ENCODE measurements at regions not wholly inside any gene's neighbourhood (a gene's known extent, or its start where the extent isn't known, plus 50 kb on each side); places are given as distances from the start of the nearest gene placed in this dataset.

DNA sequence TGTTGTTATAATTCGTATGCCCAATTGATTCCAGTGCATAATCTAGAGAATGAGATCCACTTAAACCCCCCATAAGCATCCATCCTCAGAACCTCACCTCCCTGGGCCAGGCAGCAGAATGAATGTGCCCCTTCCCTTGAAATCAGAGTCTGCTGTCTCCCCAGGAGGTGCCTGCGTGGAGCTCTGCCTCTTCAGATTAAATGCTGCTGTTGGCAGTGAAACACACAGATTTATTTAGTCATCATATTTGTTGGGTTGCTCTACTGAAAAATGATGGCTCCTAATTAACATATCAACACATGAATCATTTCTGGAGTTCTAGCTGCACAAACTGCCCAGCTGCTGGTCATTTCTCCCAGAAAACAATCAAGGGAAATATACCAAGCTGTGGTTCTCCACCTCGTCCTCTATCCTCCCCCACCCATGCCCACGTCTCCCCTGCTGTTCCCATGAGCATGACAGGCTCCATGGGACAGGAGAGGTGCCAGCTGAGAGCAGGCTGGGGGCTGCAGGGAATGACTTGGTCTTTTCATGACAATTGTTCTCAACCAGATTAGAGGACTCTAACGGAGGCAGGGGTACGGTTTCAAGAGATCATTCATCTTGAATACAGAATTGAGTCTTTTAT is 633.1 kb downstream of the CDH26 start:
- DNase-seq: no peak

DNA sequence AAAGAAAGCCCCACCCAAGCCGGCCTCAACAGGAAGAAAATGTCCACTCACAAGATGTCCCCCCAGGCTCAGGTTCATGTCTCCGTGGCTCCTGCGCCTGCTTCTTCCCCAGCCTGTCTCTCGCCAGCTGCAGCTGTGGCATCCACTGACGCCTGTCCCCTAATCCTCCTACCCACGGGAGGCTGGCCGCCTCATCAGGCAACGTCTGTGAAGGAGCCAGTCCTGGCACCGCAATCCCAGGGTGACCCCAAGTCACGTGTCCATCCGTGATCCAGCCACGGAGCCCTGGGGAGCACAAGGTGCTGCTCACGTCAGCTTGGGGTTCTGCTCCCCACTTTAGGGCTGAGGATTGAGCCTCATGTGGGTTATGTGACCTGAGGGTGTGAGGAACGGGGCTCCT is 640.3 kb downstream of the CDH26 start:
- no peak for DNase-seq

DNA sequence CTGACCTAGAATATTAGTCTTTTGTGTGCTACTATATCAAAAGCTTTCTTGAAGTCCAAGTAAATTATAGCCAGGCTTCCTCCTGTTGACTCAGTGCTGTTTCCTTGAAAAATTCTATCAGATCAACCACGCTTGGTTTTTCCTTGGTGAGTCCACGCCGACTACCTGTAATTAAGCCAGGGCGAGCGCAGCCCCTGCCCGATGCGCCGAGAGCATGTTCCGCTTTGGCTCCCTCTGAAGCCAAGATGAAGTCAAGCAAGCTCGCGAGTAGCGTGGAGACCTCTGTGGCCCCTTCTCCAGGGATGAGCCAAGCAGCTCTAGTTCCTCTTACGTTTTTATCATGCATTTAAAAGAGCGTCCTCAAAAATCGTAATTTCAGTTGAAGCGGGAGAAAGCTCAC is 641.2 kb downstream of the CDH26 start:
- DNase-seq: no peak

DNA sequence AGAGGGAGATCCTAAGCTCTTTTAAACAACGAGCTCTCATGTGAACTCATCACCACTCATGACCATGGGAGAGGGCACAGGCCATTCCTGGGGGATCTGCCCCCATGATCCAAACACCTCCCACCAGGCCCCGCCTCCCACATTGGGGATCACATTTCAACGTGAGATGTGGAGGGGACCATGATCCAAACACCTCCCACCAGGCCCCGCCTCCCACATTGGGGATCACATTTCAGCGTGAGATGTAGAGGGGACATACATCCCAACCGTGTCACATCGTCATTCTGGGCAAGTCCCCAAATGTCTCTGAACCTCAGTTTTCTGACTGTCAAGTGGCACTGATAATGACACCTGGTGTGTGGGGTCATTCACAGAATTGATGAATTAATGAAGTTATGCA is 641.8 kb downstream of the CDH26 start:
- no peak for DNase-seq

DNA sequence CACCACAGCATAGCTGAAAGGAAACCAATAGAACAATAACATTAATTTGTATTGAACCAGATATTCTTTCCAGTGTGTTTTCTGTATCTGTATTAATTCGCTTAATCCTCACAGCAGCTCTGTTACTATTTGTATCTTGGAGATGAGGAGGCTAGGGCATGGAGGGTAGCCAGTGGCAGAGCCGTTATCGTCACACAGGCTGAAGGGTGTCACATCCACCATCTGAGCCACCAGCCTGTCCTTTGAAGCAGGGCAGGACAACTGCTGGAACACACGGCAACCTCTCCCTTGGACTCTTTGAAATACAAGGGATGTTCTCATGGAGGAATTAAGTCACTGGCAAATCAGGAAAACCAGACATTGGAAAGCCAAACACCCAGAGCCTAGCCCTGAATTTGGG is 628.0 kb upstream of the CDH4 start:
- DNase-seq: no peak

DNA sequence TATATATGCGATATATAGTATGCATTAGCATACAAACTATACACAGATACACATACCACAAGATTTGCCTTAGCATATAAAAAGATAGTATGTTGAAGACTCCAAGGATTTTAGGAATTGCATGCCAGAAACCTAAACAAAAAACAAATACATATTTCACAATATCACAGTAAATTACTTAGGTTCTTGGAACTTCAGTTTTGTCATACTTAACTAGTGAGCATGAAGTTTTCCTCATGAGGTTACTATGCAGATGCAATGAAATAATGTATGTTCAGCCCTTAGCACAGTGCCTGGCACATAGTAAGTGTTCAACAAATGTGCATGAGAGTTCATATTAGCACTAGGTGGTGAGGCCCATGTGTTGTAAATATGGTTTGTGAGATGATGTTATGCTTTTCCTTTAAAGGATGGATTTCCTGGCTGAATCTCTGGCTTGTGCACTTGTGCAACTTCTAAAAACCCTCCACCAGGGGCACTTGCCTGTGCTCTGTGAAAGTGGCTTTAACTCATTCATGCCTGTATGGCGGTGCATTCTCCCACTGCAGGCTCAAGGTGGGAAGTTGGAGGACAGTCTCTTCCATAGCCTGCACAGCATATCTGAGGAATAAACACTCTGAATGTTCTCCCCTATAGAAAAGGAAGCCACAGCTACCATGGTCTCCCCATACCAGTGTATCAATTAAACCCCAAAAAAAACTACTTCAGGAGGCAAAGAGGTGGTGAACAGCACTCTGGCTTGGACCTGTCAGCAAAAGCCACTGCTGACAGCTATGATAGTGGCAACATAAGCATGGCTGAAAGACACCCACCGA is 624.1 kb upstream of the CDH4 start:
- no peak for DNase-seq

DNA sequence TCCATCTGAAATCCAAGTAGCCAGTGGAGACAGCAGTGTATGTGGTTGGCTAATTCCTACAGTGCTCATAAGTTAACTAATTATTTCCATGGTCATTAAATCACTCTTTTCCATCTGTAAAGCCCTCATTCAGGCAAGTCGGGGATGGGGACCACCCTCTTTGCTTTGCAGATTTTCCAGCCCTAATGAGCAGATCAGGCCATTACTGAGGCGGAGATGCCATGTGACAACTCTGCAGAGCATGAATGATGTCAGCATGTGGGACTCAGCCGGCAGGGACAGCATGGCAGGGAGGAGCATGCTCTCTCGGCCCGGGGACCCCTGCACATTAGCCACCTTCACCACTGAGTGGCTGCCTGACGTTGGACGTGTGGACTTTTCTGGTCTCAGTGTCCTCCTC is 623.3 kb upstream of the CDH4 start:
- no peak for DNase-seq

DNA sequence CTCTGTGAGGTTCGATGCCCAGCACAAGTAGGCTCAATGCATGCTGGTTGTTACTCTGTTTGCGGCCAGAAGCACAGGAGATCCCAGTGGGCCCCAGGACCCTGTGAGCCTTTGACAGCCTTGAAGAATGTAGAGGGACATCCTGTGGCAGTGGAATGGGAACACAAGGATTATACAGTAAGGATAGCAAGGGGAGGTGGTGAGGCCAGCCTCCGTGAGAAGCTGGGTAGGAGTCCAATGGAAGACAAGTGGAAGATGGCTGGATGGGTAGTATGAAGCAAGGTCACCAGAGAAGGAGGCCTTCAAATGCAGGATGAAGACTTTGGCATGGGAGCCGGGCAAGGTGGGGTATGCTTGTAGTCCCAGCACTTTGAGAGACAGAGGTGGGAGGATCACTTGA is 622.9 kb upstream of the CDH4 start:
- DNase-seq: no peak

DNA sequence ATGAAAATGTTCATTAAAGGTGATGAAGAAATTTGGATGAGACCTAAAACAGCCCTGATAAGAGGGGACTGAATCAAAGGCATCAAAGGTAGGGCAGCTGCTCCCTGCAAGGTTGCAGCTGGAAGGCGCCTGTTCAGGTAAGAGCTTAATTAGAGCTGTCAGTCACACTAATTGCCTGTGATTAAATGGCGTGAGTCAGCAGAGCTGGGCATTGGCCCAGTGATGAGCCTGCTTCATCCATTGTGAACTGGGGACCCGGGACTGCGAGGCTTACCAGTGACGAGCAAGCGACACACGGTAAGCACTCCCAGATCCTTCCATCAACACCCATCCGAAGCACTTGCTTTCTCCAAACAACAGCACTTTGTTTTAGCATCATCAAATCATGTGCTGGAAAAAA is 621.5 kb upstream of the CDH4 start:
- DNase-seq: no peak

DNA sequence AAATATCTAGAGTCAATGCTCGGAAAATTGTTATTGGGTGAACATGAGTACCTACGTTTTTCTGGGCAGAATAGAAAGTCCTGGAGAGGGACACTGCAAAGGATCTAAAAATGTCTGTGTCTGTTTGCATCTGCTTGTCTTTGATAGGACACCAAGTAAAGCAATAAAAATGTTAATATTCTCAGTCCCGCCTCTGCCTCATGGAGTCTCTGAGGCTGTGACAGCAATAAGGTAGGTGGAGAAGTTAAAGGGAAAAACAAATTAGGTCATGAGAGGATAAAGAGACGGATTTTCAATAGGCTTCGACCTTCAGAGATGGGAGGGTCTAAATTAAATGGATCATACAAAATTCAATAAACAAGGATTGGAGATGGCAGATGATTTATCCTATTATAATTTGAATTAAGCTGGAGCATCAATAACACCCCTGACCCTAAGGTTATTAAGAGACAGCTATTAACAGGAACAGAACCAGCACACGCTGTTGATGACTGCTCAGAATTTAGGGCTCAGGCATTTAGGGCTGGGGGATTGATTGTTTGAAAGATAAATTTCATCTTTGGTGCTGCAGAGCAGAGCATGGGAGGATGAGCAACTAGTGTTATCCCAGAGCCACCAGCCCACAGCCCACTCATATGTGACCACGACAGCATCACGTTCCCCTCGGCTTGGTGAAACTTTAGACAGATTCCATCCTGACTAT is 620.3 kb upstream of the CDH4 start:
- DNase-seq: no peak

DNA sequence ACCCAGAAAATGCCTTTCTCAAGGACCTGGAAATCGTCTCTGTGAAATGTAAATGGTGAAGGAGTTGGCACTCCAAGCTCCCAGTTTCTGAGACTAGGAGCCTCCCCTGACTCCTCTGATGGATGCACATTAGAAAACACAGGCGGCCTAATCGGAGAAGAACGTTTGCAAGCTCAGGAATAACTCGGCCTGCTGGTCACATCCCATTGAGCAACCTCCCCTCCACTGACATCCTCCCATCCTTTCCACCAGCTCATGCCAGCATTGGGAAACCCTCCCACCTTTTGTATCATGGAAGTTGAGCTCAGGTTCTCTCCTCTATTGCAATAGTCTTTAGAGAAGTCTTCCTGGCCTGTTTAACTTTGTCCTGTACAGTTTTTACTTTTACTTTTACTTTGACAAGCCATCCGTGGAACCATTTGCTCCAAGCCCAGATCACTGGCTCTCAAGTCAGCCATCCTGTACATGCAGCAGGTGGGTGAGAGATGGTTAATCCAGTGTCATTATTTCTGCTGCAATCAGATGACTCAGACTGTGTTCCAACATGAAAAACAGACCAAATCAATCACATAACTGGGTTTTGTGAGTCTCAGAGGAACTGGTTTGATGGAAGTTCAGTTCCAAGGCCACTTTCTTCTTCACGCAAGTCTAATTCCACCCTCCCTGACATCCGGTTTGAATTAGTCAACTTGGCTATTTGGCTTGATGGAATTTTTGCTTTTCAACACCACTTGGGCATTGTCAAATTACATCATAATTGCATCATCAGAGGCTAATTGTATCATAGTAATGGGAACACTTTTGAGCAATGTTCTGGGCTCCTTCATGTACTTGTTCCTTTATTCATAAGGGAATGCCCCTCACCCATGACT is 619.4 kb upstream of the CDH4 start:
- no peak for DNase-seq

DNA sequence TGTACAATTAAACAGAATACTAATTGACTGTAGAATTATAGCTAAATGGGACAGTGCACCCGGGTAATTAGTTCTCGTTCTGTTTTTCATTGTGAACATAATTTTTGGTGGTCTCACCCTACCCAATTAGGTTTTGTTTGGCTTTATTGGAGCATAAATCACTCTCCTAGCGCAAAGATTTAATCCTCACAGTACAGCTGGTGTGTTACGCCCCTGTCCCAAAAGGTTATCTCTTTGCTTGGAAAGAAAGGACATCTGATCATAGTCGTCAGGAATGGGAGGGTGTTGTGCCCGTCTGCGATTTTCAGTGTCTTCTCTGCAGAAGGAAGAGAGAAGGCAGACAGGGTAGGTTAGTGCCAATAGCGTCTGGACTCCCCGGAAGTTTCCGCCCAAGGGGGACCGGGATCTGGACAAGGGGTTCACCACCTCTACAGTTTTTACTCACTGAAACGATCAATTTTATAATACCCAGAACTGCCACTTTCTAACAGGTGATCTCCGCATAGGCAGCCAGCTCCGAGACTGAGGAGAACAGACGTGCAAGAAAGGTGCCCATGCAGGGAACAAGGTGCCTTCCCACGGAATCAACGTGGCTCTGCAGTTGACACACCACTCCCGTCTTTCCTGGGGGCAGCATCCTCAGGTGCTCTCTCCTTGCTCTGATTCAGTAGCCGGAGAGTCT is 617.4 kb upstream of the CDH4 start:
- DNase-seq: no peak

DNA sequence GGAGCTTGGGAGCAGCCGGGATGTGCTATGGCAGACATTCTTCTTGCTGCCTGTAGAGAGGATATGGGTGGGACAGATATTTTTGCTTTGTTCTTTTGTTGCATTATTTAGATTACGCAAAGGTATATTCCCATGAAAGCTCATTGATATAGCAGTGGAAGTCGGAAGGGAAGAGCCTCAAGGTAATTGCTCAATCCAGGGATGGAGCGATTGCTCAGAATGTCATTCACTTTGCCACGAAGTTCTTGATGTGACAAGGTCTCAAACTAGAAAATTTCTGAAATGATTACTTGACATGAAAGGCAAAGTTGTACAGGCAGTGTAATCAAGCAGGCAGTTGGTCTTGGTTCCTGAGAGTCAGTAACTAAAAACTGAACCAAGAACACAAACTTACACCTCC is 615.6 kb upstream of the CDH4 start:
- DNase-seq: no peak

DNA sequence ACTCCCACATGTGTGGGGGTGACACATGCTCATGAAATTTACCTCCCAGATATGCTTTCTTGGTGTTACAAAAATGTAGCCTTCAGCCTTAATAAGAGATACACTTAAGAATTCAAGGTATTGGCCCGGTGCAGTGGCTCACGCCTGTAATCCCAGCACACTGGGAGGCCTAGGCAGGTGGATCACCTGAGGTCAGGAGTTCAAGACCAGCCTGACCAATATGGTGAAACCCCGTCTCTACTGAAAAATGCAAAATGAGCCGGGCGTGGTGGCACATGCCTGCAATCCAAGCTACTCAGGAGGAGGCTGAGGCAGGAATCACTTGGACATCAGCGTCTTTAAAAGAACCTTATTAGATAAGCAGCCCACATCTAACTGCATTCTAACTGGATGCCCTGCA is 614.3 kb upstream of the CDH4 start:
- no peak for DNase-seq

DNA sequence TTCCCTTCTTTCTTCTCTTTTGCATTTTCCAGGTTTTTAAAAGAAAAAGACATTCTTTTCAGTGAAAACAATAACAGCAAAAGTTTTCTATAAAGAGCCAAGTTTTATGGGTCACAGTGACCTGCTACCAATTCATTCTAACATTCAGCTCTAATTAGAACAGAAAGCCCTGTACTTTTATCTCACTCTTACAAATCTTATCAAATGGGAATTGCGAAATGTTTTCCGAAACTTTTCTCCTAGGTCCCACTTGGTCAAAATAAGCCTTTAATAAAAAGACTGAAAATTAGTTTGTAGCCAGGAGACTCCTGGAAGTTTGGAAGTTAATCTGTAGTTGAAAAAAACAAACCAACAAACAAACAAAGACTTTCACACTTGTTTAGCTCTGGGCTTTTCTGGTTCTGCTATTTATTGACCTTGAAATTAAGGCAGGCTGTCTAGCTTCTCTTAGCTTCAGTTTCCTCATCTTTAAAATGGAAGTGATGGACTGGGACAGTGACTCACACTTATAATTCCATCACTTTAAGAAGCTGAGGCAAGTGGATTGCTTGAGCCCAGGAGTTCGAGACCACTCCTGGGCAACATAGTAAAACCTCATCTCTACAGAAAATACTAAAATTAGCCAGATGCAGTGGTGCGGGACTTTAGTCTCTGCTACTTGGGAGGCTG is 613.5 kb upstream of the CDH4 start:
- no peak for DNase-seq

DNA sequence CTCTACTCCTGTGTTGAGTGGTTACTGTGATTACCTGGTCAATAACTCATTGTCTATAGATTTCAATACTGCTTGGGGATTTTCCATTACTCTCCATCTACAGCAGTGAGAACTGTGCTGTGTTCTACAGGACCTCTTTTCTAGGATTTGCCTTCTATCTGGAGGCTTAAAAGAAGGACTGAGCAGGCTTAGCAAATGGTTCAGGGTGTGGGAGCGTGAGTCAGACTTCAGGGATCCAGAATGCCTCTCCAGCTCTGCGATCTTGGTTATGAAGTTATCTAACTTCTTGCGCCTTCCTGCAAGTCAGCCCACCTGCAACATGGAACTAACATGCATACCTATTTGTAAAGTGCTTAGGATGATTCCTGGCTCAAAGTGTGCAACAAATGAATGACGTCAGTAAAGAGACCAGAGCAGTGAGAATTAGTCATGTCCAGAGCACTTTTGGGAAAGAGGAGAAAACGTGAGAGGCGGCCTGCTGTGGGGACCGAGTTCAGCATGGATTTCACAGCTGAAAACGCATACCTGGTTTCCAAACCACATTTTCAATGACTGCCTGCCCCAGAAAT is 610.1 kb upstream of the CDH4 start:
- DNase-seq: no peak

DNA sequence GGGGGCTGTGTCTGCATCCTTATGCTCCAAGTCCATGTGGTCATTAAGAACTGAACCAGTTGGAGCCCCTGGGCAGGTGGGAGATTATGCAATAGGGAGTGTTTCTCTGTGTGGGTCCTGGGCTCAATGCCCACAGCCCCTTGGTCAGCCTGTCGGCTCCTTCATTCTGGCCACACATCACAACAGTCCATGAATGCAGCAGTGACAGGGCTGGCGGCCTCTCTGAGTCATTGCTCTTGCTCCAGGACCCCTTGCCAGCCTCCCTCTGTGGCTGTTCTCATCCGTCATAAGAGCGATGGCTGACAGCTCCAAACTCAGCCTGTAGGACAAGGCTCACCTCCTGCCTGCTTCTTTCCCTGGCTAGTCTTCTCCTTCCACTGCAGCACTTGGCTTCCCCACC is 609.5 kb upstream of the CDH4 start:
- no peak for DNase-seq

DNA sequence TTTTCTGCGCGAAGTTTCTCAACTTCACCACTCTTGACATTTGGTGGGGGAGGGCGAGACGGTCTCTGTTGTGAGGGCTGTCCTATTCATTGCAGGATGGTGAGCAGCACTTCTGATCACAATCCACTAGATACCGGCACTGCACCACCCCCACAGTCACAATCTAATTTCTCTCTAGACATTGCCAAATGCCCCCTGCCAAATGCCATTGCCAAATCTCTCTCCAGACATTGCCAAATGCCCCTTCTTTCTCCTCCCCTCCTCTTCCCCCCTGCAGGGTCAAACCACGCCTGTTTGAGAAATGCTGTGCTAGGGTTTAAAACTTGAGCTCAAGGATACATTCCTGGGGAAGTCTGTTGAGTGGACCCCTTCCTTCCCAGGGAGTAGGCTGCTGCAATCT is 603.5 kb upstream of the CDH4 start:
- no peak for DNase-seq

DNA sequence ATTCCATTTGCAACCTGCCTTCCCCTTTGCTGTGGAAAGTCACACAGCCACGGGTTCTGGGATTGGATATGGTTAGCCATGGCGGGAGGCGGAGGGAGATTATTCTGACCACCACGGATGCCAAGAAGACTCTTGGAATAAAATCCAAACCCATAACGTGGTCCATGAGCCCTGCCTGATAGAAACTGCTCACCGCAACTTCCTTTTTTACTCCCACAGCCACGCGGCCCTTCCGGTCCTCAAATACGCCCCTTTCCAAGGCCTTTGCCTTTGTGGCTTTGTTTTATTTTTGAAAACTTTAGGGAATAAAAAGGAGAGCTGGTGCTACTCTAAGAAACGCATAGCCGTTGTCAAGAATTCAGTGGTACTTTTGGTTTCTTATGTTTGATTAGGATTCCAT is 602.5 kb upstream of the CDH4 start:
- DNase-seq: no peak

DNA sequence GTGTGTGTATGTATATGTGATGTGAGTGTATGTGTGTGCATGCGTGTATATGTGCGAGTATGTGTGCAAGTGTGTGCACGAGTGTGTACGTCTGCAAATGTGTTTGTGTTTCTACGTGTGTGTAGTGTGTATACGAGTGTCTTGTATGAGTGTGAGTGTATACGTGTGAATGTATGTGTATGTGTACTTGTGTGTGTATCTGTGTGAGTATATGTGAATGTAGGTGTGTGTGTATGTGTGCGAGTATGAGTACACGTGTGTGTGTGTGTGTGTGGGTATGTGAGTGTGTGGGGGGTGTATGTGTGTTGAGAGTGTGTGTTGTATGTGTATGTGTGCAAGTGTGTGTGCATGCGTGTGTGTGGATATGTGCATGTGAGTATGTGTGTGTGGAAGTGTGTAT is 602.0 kb upstream of the CDH4 start:
- DNase-seq: no peak

DNA sequence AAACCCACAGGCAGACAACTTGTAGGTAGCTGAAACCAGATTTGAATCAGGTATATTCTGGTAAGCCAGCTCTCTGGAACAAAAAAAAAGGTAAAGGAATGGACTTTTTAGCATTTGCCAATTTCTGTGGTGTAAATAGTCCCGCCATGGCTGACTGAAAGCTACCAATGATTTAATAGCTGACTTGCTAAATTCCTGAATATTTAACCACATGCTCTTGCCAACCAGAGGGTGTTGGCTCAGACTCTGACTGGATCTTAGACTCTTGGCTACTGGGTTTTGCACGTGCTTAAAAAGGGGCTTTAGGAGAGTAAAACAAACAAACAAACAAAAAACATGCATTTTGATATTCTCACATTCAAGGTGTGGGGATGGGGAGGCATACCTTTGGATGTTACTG is 600.0 kb upstream of the CDH4 start:
- no peak for DNase-seq

DNA sequence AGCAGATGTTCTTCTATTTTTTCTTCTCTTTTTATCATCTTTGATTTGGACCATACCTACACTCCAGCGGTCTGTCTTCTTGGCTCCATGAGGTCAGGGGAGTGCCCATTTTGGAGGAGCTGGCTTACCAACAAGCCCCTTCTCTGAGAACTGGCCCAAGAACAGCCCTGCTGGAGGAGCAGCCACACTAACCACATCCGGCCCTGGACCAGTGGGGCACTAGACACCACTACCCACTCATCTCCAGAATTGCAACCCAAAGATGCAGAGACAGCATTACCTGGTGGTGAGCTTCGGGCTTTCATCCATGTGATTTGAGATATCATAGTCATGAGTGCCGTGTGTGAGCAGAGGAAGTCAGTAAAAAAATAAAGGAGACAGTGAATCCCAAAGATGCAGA is 599.4 kb upstream of the CDH4 start:
- DNase-seq: no peak
